ENCODE measurements at regions not wholly inside any gene's neighbourhood (a gene's known extent, or its start where the extent isn't known, plus 50 kb on each side); places are given as distances from the start of the nearest gene placed in this dataset.

- Histone ChIP-seq H3K27ac (ENCODE audit: insufficient read length, low read depth, low read length) (no peak overlapping the region), H4K8ac (replicated peaks; ENCODE audit: insufficient read length, low read depth, low read length) (no peak overlapping the region), H2BK20ac (ENCODE audit: low read depth, low read length, poor library complexity, severe bottlenecking) (no peak overlapping the region), H3K9me3 (ENCODE audit: control insufficient read depth, low read depth, low read length) (no peaks in the 10 kb centered on the region), H3K4ac (ENCODE audit: low read depth, low read length) (no peak overlapping the region), H3K56ac (ENCODE audit: insufficient read length, low read depth, low read length) (no peak overlapping the region), H2BK5ac (ENCODE audit: insufficient read length, low read length) (no peak overlapping the region), H2BK12ac (ENCODE audit: insufficient read length, low read depth, low read length) (no peak overlapping the region), H3K14ac (ENCODE audit: insufficient read depth, low read length) (no peak overlapping the region), H2AFZ (ENCODE audit: low read length) (no peak overlapping the region), H3T11ph (ENCODE audit: low read length) (no peak overlapping the region), H3K27me3 (ENCODE audit: insufficient read depth, low read length) (no peaks in the 10 kb centered on the region), H3K23ac (ENCODE audit: insufficient read length, low read depth, low read length) (no peak overlapping the region), H3K23me2 (ENCODE audit: insufficient read length, low read depth, low read length, poor library complexity, severe bottlenecking) (no peaks in the 10 kb centered on the region), H4K20me1 (ENCODE audit: control insufficient read depth, insufficient read depth, insufficient read length) (no peaks in the 10 kb centered on the region), H4K91ac (ENCODE audit: insufficient read length, low read depth, low read length) (no peak overlapping the region), H3K79me2 (ENCODE audit: insufficient read depth, low read length) (no peaks in the 10 kb centered on the region), H2AK5ac (ENCODE audit: insufficient read length, low read length) (no peak overlapping the region), H4K5ac (ENCODE audit: insufficient read length, low read depth, low read length) (no peak overlapping the region), H3K79me1 (ENCODE audit: insufficient read depth, low read depth, low read length, poor library complexity, severe bottlenecking) (no peaks in the 10 kb centered on the region), H3K18ac (ENCODE audit: insufficient read length, low read depth, low read length) (no peak overlapping the region), H3K9ac (ENCODE audit: extremely low read depth, insufficient read length, low read length) (no peak overlapping the region), H3K4me2 (ENCODE audit: insufficient read depth, insufficient read length, low read length) (no peak overlapping the region), H3K4me1 (ENCODE audit: insufficient read depth, low read length) (peaks cover 2% of the 10 kb centered on the region; the same call in 1 of the 2 replicates), H2BK15ac (ENCODE audit: low read depth, low read length) (no peak overlapping the region), H2BK120ac (ENCODE audit: low read depth, low read length, poor library complexity, severe bottlenecking) (no peak overlapping the region)
- no peak overlapping the region for H3K4me3 Mint-ChIP-seq
- WGBS (ENCODE audit: extremely low coverage, insufficient read length, low lambda C conversion rate), result no CpG with 5 or more reads among the region's 2 CpGs
- H3K9me3 Mint-ChIP-seq, result no peaks in the 10 kb centered on the region
- peaks cover 43 to 45% of the 10 kb centered on the region in 2 experiments for H3K4me1 Mint-ChIP-seq
- DNase-seq, result no peak
- no peaks in the 10 kb centered on the region for H3K36me3 Mint-ChIP-seq (ENCODE audit: insufficient read depth in 1 of 3, low read depth in 3 of 3)
- peaks cover 21% of the 10 kb centered on the region for H3K27me3 Mint-ChIP-seq (ENCODE audit: low read depth)
- no peak overlapping the region for H3K27ac Mint-ChIP-seq
- TF ChIP-seq CTCF (conservative IDR thresholded peaks at IDR 0.05), result no peak
Observed at GRCh38 chr9:27676827-27677226, 103.5 kb upstream of the C9orf72 start.

Data from H9 (cell line).